Brain microvascular endothelial cell (primary cell): ENCODE measurements at regions not wholly inside any gene's neighbourhood (a gene's known extent, or its start where the extent isn't known, plus 50 kb on each side); places are given as distances from the start of the nearest gene placed in this dataset.

Experiments
- DNase-seq: peaks from one replicate; pipeline ENCODE4 v3.0.0-alpha.2; 2020
- H3K27ac ChIP-seq: fragments of 250-450 bp; sonication (Bioruptor Pico); 2 replicates; pipeline ENCODE4 v1.5.1; 2020; ENCODE audit warnings: mild to moderate bottlenecking, moderate library complexity
- H3K27me3 ChIP-seq: fragments of 250-450 bp; sonication (Bioruptor Pico); replicated peaks from 2 replicates; pipeline ENCODE4 v1.5.1; 2020; ENCODE audit warnings: mild to moderate bottlenecking
- H3K36me3 ChIP-seq: fragments of 250-450 bp; sonication (Bioruptor Pico); replicated peaks from 2 replicates; pipeline ENCODE4 v1.5.1; 2020; ENCODE audit warnings: mild to moderate bottlenecking
- H3K4me3 ChIP-seq: 2 replicates; pipeline ENCODE4 v1.5.1; 2011; ENCODE audit warnings: low read depth, mild to moderate bottlenecking, control low read depth, low read length, moderate library complexity
- in situ Hi-C: cut with HindIII; loops from 2 replicates; pipeline ENCODE4 v1.10.0; 2017; ENCODE audit warnings: low sequenced_read_pairs, low pct_ligation_motif_present
- TF ChIP-seq, protein P1 (sequence below): IDR thresholded peaks from 2 replicates; pipeline ENCODE4 v1.5.1; 2011; ENCODE audit warnings: low read depth, mild to moderate bottlenecking, moderate library complexity, low read length, control low read depth, inconsistent platforms; ENCODE audit errors: missing control alignments

DNA sequence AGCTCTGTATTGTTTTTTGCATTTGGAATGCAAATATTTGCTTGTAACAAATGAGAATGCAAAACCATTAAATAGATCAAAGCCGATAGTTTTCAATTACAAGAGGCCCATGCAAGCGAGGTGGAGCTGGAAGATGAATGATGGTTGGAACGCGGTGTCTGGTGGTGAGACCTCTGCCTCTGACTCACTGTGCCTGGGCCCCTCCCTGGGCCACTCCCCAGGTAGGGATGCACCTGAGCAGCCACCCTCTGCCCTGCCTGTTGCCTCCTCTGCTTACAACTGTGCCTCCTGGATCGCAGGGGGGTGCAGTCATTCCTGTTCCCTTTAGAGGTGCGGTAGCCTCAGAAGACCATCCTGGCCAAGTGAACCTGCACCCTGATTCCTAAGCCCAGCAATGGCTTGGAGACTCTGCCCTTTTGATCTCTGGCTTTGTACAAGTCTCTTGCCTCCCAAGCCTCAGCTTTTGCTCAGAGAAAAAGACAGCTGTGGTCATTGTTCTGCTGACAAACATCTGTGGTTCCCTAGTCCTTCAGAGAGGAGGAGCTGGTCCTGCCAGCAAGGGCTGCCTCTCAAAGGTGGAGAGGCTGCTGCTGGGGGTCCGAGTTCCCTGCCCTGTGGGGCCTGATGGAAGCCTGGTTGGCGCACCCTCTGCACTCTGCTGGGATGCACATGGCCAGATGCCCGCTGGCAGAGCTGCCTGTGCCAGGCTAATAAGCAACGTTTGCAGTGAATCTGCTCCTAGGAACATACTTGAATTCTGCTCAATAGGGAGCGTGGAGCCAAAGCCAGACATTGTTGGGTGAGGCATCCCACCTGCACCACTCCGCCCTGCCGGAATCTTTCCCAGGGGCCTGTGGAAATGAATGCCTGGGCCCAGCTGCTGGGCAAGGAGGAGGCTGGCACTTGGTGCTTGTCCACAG lies 126.3 kb upstream of the TCERG1L start:
- TF ChIP-seq, protein P1, sequence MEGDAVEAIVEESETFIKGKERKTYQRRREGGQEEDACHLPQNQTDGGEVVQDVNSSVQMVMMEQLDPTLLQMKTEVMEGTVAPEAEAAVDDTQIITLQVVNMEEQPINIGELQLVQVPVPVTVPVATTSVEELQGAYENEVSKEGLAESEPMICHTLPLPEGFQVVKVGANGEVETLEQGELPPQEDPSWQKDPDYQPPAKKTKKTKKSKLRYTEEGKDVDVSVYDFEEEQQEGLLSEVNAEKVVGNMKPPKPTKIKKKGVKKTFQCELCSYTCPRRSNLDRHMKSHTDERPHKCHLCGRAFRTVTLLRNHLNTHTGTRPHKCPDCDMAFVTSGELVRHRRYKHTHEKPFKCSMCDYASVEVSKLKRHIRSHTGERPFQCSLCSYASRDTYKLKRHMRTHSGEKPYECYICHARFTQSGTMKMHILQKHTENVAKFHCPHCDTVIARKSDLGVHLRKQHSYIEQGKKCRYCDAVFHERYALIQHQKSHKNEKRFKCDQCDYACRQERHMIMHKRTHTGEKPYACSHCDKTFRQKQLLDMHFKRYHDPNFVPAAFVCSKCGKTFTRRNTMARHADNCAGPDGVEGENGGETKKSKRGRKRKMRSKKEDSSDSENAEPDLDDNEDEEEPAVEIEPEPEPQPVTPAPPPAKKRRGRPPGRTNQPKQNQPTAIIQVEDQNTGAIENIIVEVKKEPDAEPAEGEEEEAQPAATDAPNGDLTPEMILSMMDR, result no peak
- H3K4me3 ChIP-seq, result no peak overlapping the region
- H3K27ac ChIP-seq, result no peak overlapping the region
- no peak for DNase-seq
- H3K36me3 ChIP-seq, result no peaks in the 10 kb centered on the region
- no peaks in the 10 kb centered on the region for H3K27me3 ChIP-seq
- in situ Hi-C loops, result no loop called here

GRCh38 chr10:131438665-131439064 lies 127.1 kb upstream of the TCERG1L start:
- in situ Hi-C loops, result no loop called here
- no peaks in the 10 kb centered on the region for H3K27me3 ChIP-seq

GRCh38 chr10:131439705-131440104 lies 128.2 kb upstream of the TCERG1L start:
- Histone ChIP-seq H3K4me3 (no peak overlapping the region), H3K27ac (no peak overlapping the region), H3K36me3 (no peaks in the 10 kb centered on the region), H3K27me3 (no peaks in the 10 kb centered on the region)
- DNase-seq, result no peak
- TF ChIP-seq, protein P1, result no peak
- in situ Hi-C loops, result no loop called here

More at GRCh38 chr10:131438665-131439064, 127.1 kb upstream of the TCERG1L start:
- DNase-seq, result no peak
- TF ChIP-seq, protein P1, result no peak
- no peaks in the 10 kb centered on the region for H3K36me3 ChIP-seq
- H3K4me3 ChIP-seq, result no peak overlapping the region
- no peak overlapping the region for H3K27ac ChIP-seq

DNA sequence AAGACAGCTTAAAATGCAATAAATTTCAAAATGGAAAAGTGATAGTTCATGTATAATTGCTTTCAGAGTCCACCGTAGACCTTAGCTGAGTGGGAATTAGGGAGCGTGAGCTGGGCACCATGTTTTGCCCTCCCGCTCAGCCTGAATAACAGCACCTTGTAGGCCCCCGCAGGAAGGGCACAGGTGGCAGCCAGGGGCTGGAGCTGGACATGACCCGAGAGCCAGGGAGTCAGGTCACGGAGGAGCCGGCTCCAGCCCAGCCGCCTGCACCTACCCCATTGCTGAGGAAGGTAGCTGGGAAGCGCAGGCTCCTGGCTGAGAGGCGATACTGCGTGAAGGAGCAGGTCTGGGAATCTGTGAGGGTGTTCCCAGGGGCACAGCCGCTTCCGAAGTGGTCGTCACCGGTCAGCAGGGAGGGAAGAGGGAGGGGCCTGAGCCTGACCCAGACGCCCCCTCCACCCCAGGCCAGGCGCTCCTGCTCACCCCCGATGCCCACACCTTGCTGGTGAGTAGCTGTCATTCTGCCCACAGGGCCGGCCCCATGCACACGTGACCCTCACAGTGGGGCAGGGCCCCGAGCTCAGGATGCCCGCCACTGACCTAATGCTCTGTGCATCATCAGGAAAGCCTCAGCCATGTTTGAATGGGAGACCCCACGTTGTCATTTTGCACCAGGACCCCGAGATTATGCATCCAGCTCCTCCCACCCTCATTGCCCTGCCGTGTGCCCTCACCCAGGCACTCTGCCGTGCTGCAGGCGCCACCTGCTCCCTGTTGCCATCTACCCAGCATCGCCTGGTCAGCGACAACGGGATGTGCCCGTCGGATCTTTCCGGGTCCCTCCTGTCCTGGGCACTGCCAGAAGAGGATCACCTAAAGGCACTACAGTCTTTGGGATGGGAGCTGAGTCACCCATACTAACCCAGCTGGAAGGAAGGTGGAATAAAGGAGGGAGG lies 129.2 kb upstream of the TCERG1L start:
- TF ChIP-seq, protein P1, result no peak
- no peaks in the 10 kb centered on the region for H3K27me3 ChIP-seq
- no peak for DNase-seq
- H3K36me3 ChIP-seq, result no peaks in the 10 kb centered on the region
- in situ Hi-C loops, result no loop called here
- no peak overlapping the region for H3K4me3 ChIP-seq
- no peak overlapping the region for H3K27ac ChIP-seq

DNA sequence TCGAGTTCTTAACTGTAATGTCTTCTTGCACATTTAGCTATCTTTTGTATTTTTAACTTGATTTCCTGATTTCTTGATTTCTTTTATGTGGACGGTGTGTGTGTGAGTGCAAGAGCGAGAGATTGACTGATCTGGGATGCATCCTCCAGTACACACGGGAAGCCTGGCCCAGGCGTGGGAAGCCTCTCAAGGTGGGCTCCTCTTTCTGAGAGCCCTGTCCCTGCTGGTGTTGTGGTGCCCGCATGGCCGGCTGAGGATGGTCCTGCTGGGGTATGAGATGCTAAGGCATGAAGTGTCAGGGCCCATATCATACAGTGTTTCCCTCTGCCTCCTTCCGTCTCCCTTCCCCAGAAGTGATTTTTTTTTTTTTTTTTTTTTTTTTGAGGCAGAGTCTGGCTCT lies 130.8 kb upstream of the TCERG1L start:
- no peak overlapping the region for H3K4me3 ChIP-seq
- in situ Hi-C loops, result no loop called here
- TF ChIP-seq, protein P1, result no peak
- DNase-seq, result no peak
- H3K27me3 ChIP-seq, result no peaks in the 10 kb centered on the region
- no peak overlapping the region for H3K27ac ChIP-seq
- no peaks in the 10 kb centered on the region for H3K36me3 ChIP-seq
